ENCODE measurements at regions not wholly inside any gene's neighbourhood (a gene's known extent, or its start where the extent isn't known, plus 50 kb on each side); places are given as distances from the start of the nearest gene placed in this dataset.

DNA sequence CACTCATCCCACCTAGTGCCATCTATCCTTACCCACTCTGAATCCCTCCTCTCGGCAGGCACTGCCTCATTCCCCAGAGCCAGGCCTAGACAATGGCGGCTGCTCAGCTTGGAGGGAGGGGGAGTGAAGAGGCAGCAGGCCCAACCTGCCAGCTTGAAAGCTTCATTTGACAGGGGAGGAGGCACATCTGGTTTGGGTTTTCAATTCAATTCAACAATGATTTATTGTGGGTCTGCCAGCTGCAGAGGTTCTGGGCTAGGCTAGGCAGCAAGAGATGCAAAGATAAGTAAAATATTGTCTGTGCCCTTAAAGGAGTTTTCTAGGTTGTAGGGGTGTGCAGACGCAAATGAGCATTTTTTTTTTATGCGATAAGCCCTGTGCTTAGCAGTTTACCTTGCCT is 58.5 kb downstream of the RTL9 start:
- TF ChIP-seq, protein P1, sequence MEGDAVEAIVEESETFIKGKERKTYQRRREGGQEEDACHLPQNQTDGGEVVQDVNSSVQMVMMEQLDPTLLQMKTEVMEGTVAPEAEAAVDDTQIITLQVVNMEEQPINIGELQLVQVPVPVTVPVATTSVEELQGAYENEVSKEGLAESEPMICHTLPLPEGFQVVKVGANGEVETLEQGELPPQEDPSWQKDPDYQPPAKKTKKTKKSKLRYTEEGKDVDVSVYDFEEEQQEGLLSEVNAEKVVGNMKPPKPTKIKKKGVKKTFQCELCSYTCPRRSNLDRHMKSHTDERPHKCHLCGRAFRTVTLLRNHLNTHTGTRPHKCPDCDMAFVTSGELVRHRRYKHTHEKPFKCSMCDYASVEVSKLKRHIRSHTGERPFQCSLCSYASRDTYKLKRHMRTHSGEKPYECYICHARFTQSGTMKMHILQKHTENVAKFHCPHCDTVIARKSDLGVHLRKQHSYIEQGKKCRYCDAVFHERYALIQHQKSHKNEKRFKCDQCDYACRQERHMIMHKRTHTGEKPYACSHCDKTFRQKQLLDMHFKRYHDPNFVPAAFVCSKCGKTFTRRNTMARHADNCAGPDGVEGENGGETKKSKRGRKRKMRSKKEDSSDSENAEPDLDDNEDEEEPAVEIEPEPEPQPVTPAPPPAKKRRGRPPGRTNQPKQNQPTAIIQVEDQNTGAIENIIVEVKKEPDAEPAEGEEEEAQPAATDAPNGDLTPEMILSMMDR (IDR thresholded peaks at IDR 0.05): no peak
- TF ChIP-seq POLR2A (IDR thresholded peaks at IDR 0.05) (no peak), POLR2AphosphoS5 (IDR thresholded peaks at IDR 0.05) (no peak), EP300 (IDR thresholded peaks at IDR 0.05) (no peak)
- Histone ChIP-seq H3K27me3 (peaks cover 0 to 19% (median 0%) of the 10 kb centered on the region in 3 donors), H3K4me3 (no peak overlapping the region), H3K27ac (no peak overlapping the region), H3K4me1 (peaks cover 0 to 39% (median 14%) of the 10 kb centered on the region in 4 donors), H3K36me3 (no peaks in the 10 kb centered on the region), H3K9me3 (no peaks in the 10 kb centered on the region)
- 75 to 94% (median 78%) methylated on average over 3 to 4 of the region's 4 CpGs for WGBS, 5 donors
- intact Hi-C loops (cut with DNase I; ENCODE audit: low total_unique reads): no loop called here
- no peak for DNase-seq

GRCh38 chrX:110418316-110419235 is 59.9 kb downstream of the RTL9 start:
- H3K36me3 ChIP-seq: no peaks in the 10 kb centered on the region
- WGBS, 5 donors: 24 to 44% (median 36%) methylated on average over 17 to 22 of the region's 22 CpGs
- peaks cover 0 to 32% (median 10%) of the 10 kb centered on the region in 4 donors for H3K4me1 ChIP-seq
- intact Hi-C loops (cut with DNase I; ENCODE audit: low total_unique reads): no loop called here
- H3K27me3 ChIP-seq: peaks cover 0 to 23% (median 0%) of the 10 kb centered on the region in 3 donors
- peak overlapping the region in 4 of 5 donors; percentile 12 to 60 (median 54) for H3K27ac ChIP-seq
- DNase-seq: peak; percentile 32 to 83
- no peak overlapping the region for H3K4me3 ChIP-seq
- TF ChIP-seq, protein P1 (IDR thresholded peaks at IDR 0.05): peak in 1 of 7 experiments; percentile 25
- TF ChIP-seq POLR2A (IDR thresholded peaks at IDR 0.05) (no peak), POLR2AphosphoS5 (IDR thresholded peaks at IDR 0.05) (peak in 1 of 3 donors; percentile 29), EP300 (IDR thresholded peaks at IDR 0.05) (no peak)
- no peaks in the 10 kb centered on the region for H3K9me3 ChIP-seq

- H3K9me3 ChIP-seq: no peaks in the 10 kb centered on the region
- intact Hi-C loops (cut with DNase I; ENCODE audit: low total_unique reads): no loop called here
- H3K36me3 ChIP-seq: no peaks in the 10 kb centered on the region
- peaks cover 0 to 32% (median 10%) of the 10 kb centered on the region in 4 donors for H3K4me1 ChIP-seq
- WGBS, 5 donors: 50 to 94% (median 78%) methylated on average over 1 of the region's 1 CpG
- H3K27me3 ChIP-seq: peaks cover 0 to 23% (median 0%) of the 10 kb centered on the region in 3 donors
- no peak overlapping the region for H3K27ac ChIP-seq
- DNase-seq: no peak
- H3K4me3 ChIP-seq: no peak overlapping the region
- TF ChIP-seq POLR2A (IDR thresholded peaks at IDR 0.05): no peak
- TF ChIP-seq POLR2AphosphoS5 (IDR thresholded peaks at IDR 0.05): no peak
- TF ChIP-seq EP300 (IDR thresholded peaks at IDR 0.05): no peak
Measured at GRCh38 chrX:110419512-110419911, 60.9 kb downstream of the RTL9 start.

GRCh38 chrX:110420771-110421499 is 62.3 kb downstream of the RTL9 start:
- peaks cover 0 to 23% (median 0%) of the 10 kb centered on the region in 3 donors for H3K27me3 ChIP-seq
- no peak overlapping the region for H3K4me3 ChIP-seq
- peaks cover 0 to 32% (median 10%) of the 10 kb centered on the region in 4 donors for H3K4me1 ChIP-seq
- 22 to 45% (median 34%) methylated on average over 9 of the region's 9 CpGs for WGBS, 5 donors
- intact Hi-C loops (cut with DNase I; ENCODE audit: low total_unique reads): no loop called here
- no peak overlapping the region for H3K27ac ChIP-seq
- TF ChIP-seq POLR2A (IDR thresholded peaks at IDR 0.05) (no peak), EP300 (IDR thresholded peaks at IDR 0.05) (no peak), POLR2AphosphoS5 (IDR thresholded peaks at IDR 0.05) (no peak)
- TF ChIP-seq, protein P1 (IDR thresholded peaks at IDR 0.05): no peak
- no peaks in the 10 kb centered on the region for H3K36me3 ChIP-seq
- DNase-seq: no peak
- no peaks in the 10 kb centered on the region for H3K9me3 ChIP-seq
